Activated naive CD4-positive, alpha-beta T cell (primary cell): ENCODE measurements at regions not wholly inside any gene's neighbourhood (a gene's known extent, or its start where the extent isn't known, plus 50 kb on each side); places are given as distances from the start of the nearest gene placed in this dataset.

Source experiments
- DNase-seq, 4 experiments: peaks; one replicate each; lab custom pipeline; 2025; lab: John Stamatoyannopoulos, UW

GRCh38 chr2:33775306-33775705 is 176.2 kb upstream of the FAM98A start:
- DNase-seq = no peak

- no peak for DNase-seq
Observed at GRCh38 chr2:33770023-33770422, 170.9 kb upstream of the FAM98A start.

GRCh38 chr2:33766175-33766574 is 167.1 kb upstream of the FAM98A start:
- no peak for DNase-seq

GRCh38 chr2:33765122-33765521 is 166.0 kb upstream of the FAM98A start:
- no peak for DNase-seq

- DNase-seq = no peak
Observed at GRCh38 chr2:33764551-33764950, 165.5 kb upstream of the FAM98A start.

- no peak for DNase-seq
Observed at GRCh38 chr2:33763671-33764310, 164.7 kb upstream of the FAM98A start.

GRCh38 chr2:33762636-33763035 is 163.5 kb upstream of the FAM98A start:
- no peak for DNase-seq

GRCh38 chr2:33746208-33746800 is 147.2 kb upstream of the FAM98A start:
- DNase-seq = no peak

- no peak for DNase-seq
Observed at GRCh38 chr2:33735096-33735495, 136.0 kb upstream of the FAM98A start.

- no peak for DNase-seq
Observed at GRCh38 chr2:33730804-33731203, 131.7 kb upstream of the FAM98A start.

GRCh38 chr2:33730193-33730592 is 131.1 kb upstream of the FAM98A start:
- no peak for DNase-seq

- no peak for DNase-seq
Observed at GRCh38 chr2:33729353-33729752, 130.3 kb upstream of the FAM98A start.

GRCh38 chr2:33728106-33728505 is 129.0 kb upstream of the FAM98A start:
- DNase-seq = no peak

- DNase-seq = no peak
Observed at GRCh38 chr2:33727361-33728032, 128.4 kb upstream of the FAM98A start.

- DNase-seq = no peak
Observed at GRCh38 chr2:33726415-33726814, 127.3 kb upstream of the FAM98A start.

GRCh38 chr2:33723329-33723728 is 124.2 kb upstream of the FAM98A start:
- DNase-seq = no peak

- DNase-seq = no peak
Observed at GRCh38 chr2:33719067-33719466, 120.0 kb upstream of the FAM98A start.

GRCh38 chr2:33712674-33713073 is 113.6 kb upstream of the FAM98A start:
- DNase-seq = no peak

GRCh38 chr2:33709951-33710350 is 110.9 kb upstream of the FAM98A start:
- DNase-seq = no peak

GRCh38 chr2:33707312-33707711 is 108.2 kb upstream of the FAM98A start:
- DNase-seq = no peak

- no peak for DNase-seq
Observed at GRCh38 chr2:33706410-33706809, 107.3 kb upstream of the FAM98A start.

GRCh38 chr2:33704406-33704855 is 105.3 kb upstream of the FAM98A start:
- DNase-seq = no peak

GRCh38 chr2:33696234-33696633 is 97.1 kb upstream of the FAM98A start:
- DNase-seq = no peak
